GM19372 (cell line): ENCODE measurements at regions not wholly inside any gene's neighbourhood (a gene's known extent, or its start where the extent isn't known, plus 50 kb on each side); places are given as distances from the start of the nearest gene placed in this dataset.
A peak's percentile ranks its signal among the peaks of the same experiment; 100 is the strongest.
"Not testable (repeated sequence)": the region's sequence is repeated elsewhere in the genome, so short reads cannot be mapped to it uniquely, and the experiment has no call there.

Experiments
- ATAC-seq: cut with Tn5 transposase; IDR thresholded peaks from one replicate; pipeline ENCODE4 v1.9.1; 2021; ENCODE audit warnings: mild to moderate bottlenecking, low read depth, moderate library complexity; ENCODE audit not compliant: unreplicated experiment

GRCh38 chr4:100907465-100908454 lies 389.9 kb upstream of the EMCN start:
- ATAC-seq, result no peak

GRCh38 chr4:100906973-100907372 lies 389.2 kb upstream of the EMCN start:
- ATAC-seq, result no peak

- not testable (repeated sequence) for ATAC-seq
These were observed 383.1 kb upstream of the EMCN start for GRCh38 chr4:100900945-100901344.

GRCh38 chr4:100900134-100900533 lies 382.3 kb upstream of the EMCN start:
- ATAC-seq, result no peak

- ATAC-seq, result no peak
These were observed 381.0 kb upstream of the EMCN start for GRCh38 chr4:100898844-100899243.

GRCh38 chr4:100895556-100896197 lies 377.9 kb upstream of the EMCN start:
- peak; percentile 90 for ATAC-seq

GRCh38 chr4:100894339-100894870 lies 376.6 kb upstream of the EMCN start:
- ATAC-seq, result no peak

GRCh38 chr4:100891808-100892207 lies 374.0 kb upstream of the EMCN start:
- ATAC-seq, result no peak

GRCh38 chr4:100889898-100890297 lies 372.1 kb upstream of the EMCN start:
- ATAC-seq, result no peak

GRCh38 chr4:100889401-100889800 lies 371.6 kb upstream of the EMCN start:
- no peak for ATAC-seq

- no peak for ATAC-seq
These were observed 364.8 kb upstream of the EMCN start for GRCh38 chr4:100882661-100883060.

GRCh38 chr4:100881283-100881682 lies 363.5 kb upstream of the EMCN start:
- ATAC-seq, result no peak

GRCh38 chr4:100880011-100880410 lies 362.2 kb upstream of the EMCN start:
- ATAC-seq, result no peak

- no peak for ATAC-seq
These were observed 361.6 kb upstream of the EMCN start for GRCh38 chr4:100879471-100879870.

GRCh38 chr4:100876546-100876945 lies 358.7 kb upstream of the EMCN start:
- ATAC-seq, result no peak

GRCh38 chr4:100875296-100876068 lies 357.7 kb upstream of the EMCN start:
- ATAC-seq, result no peak

- no peak for ATAC-seq
These were observed 355.0 kb upstream of the EMCN start for GRCh38 chr4:100872811-100873210.

GRCh38 chr4:100870940-100871772 lies 353.3 kb upstream of the EMCN start:
- no peak for ATAC-seq

GRCh38 chr4:100869276-100869675 lies 351.5 kb upstream of the EMCN start:
- no peak for ATAC-seq

- not testable (repeated sequence) for ATAC-seq
These were observed 350.5 kb upstream of the EMCN start for GRCh38 chr4:100868281-100868680.
